ENCODE measurements at regions not wholly inside any gene's neighbourhood (a gene's known extent, or its start where the extent isn't known, plus 50 kb on each side); places are given as distances from the start of the nearest gene placed in this dataset.
A peak's percentile ranks its signal among the peaks of the same experiment; 100 is the strongest.

- peak; percentile 42 for DNase-seq
These were observed 503.4 kb downstream of the PLXNA4 start for GRCh38 chr7:132072873-132073272.

DNA sequence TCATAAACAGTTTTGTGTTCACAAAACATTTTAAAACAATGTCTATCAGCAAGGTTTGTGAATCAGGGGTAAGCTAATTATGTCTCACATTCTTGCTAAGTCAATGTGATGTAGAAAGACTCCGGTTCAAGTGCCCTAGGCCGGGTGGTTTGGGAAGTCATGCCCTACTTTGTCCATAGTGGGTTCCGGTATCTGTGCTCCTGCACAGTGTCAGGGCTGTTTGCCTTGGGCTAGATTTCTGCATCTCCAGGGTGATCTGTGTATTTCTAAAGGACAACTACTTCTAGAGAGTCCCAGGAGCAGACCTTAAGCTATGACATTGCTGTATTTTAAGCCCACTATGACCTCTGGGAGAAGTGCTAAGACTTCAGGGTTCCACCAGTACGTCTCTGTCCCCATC is 504.1 kb downstream of the PLXNA4 start:
- DNase-seq, result peak; percentile 55

DNA sequence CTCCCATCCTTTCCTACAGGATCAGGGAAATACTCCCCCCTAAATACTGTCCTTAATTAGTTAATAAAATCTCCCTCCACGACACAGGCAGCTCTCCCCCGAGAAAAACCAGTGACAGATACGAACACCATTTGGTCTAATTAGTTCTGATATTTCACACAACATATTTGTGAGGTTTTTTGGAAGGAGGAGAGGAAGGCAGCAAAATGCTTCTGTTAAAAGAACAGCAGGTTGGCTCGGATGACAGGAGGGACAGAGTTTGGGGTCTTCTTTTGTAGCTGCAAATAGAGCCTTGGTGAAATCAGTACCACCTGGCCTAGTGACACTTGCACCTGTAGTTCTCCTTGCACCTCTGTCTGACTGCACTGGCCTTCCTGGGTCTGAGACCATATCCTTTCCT is 507.0 kb downstream of the PLXNA4 start:
- DNase-seq, result peak; percentile 19

DNA sequence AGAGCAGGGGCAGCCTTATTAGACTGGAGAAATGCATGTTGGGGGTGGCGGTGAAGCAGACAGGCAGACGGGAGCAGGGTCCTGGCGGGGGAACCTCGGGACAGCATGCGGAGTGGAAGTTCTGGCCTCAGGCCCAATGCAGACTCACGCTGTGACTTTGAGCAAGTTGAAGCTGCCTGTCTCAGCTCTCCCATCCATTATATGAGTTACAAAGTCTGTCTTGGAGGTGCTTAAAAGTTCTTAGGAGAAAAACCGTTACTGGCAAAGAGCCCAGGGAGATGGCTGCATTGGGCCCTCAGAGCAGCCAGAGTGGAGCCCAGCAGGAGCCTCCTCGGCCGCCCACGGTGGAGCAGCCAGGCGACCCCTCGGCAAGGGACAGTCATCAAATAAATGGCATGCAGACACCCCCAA is 509.5 kb downstream of the PLXNA4 start:
- no peak for DNase-seq

- no peak for DNase-seq
These were observed 509.7 kb upstream of the PODXL start for GRCh38 chr7:132065989-132066603.

- DNase-seq, result peak; percentile 94
These were observed 509.0 kb upstream of the PODXL start for GRCh38 chr7:132065193-132065988.

- DNase-seq, result peak; percentile 24
These were observed 507.4 kb upstream of the PODXL start for GRCh38 chr7:132063800-132064199.

DNA sequence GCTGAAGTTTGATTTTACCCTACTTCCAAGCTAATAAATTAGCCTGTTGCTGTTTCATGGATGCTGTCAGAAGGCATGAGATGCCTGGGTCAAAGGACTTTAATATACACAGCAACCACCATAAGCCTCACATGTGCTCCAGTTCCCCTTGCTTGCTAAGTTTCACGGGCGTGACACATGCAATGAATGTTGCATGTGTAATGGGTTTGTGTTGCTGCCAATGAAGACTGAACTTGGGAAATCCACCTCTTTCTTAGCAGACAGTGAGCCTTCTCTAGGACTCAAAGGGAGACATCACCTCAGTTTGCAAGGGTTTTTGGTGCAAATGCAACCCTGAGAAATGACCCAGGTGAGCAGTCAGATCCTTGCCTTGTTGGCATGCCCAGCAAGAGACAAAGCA is 505.5 kb upstream of the PODXL start:
- DNase-seq, result peak; percentile 27

GRCh38 chr7:132059141-132059540 is 502.7 kb upstream of the PODXL start:
- peak; percentile 4 for DNase-seq

- peak; percentile 7 for DNase-seq
These were observed 499.1 kb upstream of the PODXL start for GRCh38 chr7:132055336-132056120.

GRCh38 chr7:132053871-132054270 is 497.4 kb upstream of the PODXL start:
- peak; percentile 47 for DNase-seq

DNA sequence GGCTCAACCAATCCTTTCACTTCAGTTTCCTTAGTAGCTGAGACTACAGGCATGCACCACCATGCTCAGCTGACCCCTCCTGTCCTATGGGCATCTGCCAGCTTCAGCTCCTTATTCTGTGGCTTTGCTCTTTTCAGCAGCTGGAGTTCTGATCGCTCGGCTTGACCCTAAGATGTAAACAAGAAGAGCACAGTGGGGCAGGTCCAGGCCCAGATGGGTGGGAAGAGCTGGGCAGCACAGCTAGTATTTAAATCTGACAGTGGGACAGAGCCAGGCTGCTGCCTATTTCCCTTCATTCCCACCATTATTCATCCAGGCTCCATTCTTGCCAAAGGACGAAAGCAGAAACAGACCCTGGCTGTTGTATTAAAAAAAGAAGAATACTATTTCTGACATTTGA is 494.9 kb upstream of the PODXL start:
- peak; percentile 9 for DNase-seq

DNA sequence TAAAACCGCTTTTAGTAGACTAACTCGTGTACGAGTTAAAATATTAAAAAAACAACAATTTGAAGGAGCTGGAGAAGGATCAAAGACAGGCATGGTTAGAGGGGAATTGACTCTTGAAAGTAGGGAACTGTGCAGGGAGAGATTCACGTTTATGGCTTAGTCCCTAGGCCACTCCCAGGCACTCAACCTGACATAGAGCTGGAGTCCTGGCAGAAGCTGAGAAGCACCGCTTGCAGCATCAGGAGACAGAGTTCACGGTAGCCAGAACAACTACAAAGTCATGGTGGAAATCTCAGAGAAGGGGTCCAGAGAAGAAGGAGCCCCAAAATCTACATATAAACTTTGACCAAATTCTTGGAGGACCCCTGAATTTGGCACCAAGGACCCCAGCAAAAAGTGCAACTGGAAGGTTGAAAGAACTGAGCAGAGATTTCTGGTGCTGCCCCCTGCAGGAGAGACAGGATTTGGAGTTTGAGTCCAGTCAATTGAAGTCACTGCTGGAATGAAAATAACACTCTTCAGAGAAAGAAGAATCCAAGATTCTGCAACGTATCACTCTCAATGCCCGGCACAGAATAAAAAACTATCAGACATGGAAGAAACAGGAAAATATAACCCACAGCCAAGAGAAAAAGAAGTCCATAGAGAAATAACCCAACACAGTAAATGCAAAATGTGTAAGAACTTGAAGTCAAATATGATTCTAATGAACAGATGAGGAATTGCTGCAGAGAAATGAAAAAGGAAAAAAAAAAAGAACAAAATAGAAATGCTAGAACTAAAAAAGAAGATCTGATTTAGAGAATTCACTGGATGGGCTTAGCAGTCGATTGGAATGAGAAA is 493.3 kb upstream of the PODXL start:
- DNase-seq, result peak; percentile 66

DNA sequence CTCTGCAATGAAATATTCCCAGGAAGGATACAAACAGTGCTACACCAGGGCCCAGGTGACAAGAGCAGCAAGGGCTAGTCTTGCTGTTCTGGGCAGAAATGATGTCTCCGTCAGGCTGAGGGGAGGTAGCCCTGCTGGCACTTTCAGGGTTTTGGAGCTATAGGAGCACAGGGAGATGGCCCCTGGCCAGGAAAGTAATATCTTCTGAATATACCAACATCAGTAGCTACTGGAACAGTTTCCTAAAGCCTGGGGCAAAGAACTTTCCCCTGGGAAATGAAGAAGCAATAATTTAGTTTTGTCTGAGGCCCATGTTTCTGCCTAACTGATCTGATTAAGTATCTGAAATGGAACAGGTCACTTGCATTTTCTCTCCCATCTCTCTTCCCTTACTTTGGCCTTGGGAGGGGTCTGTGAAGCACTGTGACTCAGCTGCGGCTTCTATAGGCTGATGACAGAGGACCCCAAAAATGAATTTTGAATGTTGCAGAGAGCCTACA is 489.1 kb upstream of the PODXL start:
- DNase-seq, result no peak

GRCh38 chr7:132045002-132045401 is 488.6 kb upstream of the PODXL start:
- no peak for DNase-seq

GRCh38 chr7:132044247-132044646 is 487.8 kb upstream of the PODXL start:
- peak; percentile 3 for DNase-seq

DNA sequence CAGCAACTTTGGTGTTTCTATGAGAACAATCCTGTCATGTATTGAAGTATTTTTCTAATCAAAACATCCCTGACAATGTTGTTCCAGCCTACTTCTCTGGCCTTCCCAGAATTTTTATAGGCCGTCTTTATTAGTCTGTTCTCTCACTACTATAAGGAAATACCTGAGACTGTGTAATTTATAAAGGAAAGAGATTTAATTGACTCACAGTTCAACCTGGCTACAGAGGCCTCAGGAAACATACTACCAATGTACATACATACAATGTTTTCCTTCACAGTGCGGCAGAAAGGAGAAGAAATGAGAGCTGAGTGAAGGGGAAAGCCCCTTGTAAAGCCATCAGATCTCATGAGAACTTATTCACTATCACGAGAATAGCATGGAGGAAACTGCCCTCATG is 484.7 kb upstream of the PODXL start:
- DNase-seq, result no peak

GRCh38 chr7:132035517-132036362 is 479.3 kb upstream of the PODXL start:
- no peak for DNase-seq

DNA sequence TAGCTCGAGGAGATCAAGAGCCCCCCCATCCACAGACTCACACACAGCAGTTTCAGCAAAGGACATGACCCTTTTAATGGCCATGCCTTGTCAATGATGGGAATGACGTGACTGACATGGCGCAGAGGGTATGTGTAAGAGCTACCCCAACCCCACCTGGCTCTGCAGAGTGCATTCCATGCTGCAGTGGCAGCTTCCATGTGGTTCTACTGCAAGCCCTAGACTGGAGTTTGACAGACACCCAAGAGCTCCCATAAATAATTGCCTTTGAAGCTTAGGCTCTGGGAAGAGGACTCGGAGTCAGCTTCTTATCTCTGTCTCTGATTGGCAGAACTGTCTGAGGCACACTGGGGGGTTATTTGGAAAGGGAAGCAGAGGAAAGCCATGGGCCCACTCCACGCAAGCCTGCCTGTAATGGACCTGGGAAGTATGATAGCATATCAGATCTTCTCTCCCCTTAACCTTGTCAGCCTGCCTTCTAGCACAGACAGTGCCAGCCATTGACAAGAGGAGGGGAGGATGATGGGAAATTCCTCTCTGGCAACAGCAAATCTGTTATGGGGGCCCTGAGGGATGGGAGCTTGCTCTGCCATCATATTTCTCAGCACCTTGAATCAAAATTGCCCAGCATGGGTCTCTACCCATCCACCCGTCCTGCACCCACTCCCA is 478.5 kb upstream of the PODXL start:
- no peak for DNase-seq

GRCh38 chr7:132030883-132031282 is 474.5 kb upstream of the PODXL start:
- DNase-seq, result no peak

DNA sequence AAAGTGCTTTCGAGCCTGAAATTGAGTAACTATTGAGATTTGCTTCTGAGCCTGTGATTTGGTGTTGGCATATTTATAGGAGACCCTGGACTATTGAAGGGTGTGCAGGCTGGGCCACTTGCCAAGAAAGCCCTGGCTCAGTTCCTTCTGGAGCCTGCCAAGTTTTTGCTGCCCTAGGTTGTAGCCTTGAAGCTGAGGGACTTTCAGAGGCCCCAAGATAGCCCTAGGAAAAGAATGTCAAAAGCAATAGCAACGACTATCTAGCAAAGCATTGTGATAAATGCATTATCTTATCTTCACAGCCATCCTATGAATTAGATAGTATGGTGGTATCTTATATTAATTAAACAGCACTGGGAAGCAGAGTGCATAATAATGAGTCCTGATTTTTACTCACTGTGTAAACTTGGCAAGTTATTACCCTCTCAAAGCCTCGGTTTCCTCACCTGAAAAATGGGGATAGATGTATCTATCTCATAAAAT is 473.7 kb upstream of the PODXL start:
- DNase-seq, result no peak

Data from islet precursor cell (in vitro differentiated cells).